Testis (tissue), 2 donors: ENCODE measurements at regions not wholly inside any gene's neighbourhood (a gene's known extent, or its start where the extent isn't known, plus 50 kb on each side); places are given as distances from the start of the nearest gene placed in this dataset.

Experiments
- CTCF ChIP-seq, 3 experiments: fragments of 450-650 bp in 2 of 3; fragments of 200-600 bp in 1 of 3; sonication (generic) in 1 of 3; IDR thresholded peaks; one replicate each; pipeline ENCODE4 v1.5.1; 2016 to 2019; ENCODE audit warnings: antibody characterized with exemption in 3 of 3, mild to moderate bottlenecking in 2 of 3, moderate library complexity in 1 of 3
- POLR2A ChIP-seq: fragments of 450-650 bp; IDR thresholded peaks from one replicate; pipeline ENCODE4 v1.6.1; 2017; ENCODE audit warnings: antibody characterized with exemption, mild to moderate bottlenecking, moderate library complexity

DNA sequence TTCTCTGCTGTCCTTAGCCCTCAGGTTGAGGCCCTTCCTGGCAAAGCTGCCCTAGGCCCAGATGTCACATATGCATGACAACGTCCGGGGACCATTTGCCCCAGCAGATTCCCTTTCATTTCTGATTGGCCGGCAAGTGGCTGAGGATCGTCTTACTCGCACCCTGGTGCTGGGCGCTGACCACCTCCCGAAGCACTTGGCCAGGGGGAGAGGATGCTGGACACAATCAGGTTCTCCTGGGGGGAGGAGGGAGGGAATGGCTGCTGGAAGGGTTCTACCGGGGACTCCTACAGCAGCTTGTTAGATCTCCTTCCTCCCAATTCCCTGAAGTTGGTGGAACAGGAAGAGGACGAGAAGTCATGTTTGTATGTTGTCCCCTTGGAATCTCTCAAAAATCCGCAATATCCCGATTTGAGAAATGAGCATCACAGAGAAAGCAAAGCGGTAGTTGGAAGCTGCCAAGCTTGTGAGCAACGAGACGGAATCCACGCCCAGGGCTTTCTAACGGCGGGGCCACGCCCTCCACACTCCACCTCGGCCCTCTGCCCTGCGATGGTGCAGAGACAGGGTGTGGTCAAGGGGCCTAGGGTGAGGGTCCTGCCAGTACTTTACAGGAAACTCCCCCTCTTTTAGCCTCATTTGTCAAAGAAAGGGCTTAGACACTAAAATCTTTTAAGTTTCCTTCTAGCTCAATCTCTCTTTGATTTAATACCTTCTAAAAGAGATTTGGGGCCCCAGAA is 61.8 kb upstream of the YWHAQ start:
- TF ChIP-seq CTCF (IDR thresholded peaks at IDR 0.05) (no peak), POLR2A (no peak)
